ENCODE measurements at regions not wholly inside any gene's neighbourhood (a gene's known extent, or its start where the extent isn't known, plus 50 kb on each side); places are given as distances from the start of the nearest gene placed in this dataset.

DNA sequence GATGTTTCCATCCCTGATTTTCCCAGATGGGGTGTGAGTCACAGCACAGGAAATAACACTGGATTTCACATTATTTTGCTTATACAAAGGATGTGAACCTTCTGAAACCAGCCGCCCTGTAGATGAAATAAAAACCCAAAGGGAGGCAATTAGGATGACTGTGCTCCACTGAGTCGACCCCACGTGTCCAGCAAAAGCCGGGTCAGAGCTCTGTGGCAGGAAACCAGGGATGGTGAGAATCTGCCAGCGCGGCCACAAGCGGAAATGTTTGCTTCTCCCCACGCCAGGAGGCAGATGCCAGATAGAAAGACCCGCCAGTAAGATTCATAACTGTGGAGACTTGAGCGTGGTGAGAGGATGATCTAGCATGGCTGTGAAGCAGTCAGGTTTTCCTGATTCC is 764.4 kb downstream of the LIG4 start:
- TF ChIP-seq, protein P1, sequence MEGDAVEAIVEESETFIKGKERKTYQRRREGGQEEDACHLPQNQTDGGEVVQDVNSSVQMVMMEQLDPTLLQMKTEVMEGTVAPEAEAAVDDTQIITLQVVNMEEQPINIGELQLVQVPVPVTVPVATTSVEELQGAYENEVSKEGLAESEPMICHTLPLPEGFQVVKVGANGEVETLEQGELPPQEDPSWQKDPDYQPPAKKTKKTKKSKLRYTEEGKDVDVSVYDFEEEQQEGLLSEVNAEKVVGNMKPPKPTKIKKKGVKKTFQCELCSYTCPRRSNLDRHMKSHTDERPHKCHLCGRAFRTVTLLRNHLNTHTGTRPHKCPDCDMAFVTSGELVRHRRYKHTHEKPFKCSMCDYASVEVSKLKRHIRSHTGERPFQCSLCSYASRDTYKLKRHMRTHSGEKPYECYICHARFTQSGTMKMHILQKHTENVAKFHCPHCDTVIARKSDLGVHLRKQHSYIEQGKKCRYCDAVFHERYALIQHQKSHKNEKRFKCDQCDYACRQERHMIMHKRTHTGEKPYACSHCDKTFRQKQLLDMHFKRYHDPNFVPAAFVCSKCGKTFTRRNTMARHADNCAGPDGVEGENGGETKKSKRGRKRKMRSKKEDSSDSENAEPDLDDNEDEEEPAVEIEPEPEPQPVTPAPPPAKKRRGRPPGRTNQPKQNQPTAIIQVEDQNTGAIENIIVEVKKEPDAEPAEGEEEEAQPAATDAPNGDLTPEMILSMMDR (IDR thresholded peaks at IDR 0.05) = no peak
- no peak for TF ChIP-seq POLR2A (IDR thresholded peaks at IDR 0.05)
